ENCODE measurements at regions not wholly inside any gene's neighbourhood (a gene's known extent, or its start where the extent isn't known, plus 50 kb on each side); places are given as distances from the start of the nearest gene placed in this dataset.

DNA sequence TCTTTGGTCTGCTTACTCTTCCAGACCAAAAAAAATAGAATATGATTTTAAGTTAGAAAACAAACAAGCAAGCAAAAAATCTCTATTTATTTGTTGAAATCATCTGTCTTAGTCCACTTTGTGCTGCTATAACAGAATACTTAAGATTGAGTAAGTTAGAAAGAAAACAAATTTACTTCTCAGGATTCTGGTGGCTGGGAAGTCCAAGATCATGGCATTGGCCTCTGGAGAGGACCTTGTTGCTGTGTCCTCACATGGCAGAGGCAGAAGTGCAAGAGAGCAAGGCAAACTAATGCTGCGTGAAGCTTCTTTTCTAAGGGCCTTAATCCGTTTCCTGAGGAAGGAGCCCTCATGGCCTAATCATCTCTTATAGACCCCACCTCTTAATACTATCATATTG lies 156.2 kb downstream of the SPP2 start:
- Mint-ChIP-seq H3K27ac (no peak overlapping the region), H3K36me3 (peaks cover 11% of the 10 kb centered on the region), H3K4me3 (no peak overlapping the region), H3K4me1 (no peaks in the 10 kb centered on the region), H3K9me3 (peaks cover 0 to 2% of the 10 kb centered on the region in 2 donors), H3K27me3 (ENCODE audit: low read depth in 2 of 2) (peaks cover 0 to 5% of the 10 kb centered on the region in 2 donors)
- Histone ChIP-seq H3K27me3 (ENCODE audit: control insufficient read depth, insufficient read depth, low read length) (no peaks in the 10 kb centered on the region), H3K36me3 (ENCODE audit: control insufficient read depth, insufficient read depth, low read length) (no peaks in the 10 kb centered on the region), H3K27ac (ENCODE audit: low read length) (no peak overlapping the region), H3K4me3 (ENCODE audit: low read length) (no peak overlapping the region), H3K4me1 (ENCODE audit: control insufficient read depth, insufficient read depth, low read length) (no peaks in the 10 kb centered on the region), H3K9me3 (ENCODE audit: control insufficient read depth, insufficient read depth, low read length) (peaks cover 14% of the 10 kb centered on the region)
- ATAC-seq (no peak), DNase-seq (no peak)
- intact Hi-C loops (cut with micrococcal nuclease): no loop called here
- WGBS (ENCODE audit: insufficient coverage): 100% methylated on average over 1 of the region's 2 CpGs
- TF ChIP-seq, protein P1, sequence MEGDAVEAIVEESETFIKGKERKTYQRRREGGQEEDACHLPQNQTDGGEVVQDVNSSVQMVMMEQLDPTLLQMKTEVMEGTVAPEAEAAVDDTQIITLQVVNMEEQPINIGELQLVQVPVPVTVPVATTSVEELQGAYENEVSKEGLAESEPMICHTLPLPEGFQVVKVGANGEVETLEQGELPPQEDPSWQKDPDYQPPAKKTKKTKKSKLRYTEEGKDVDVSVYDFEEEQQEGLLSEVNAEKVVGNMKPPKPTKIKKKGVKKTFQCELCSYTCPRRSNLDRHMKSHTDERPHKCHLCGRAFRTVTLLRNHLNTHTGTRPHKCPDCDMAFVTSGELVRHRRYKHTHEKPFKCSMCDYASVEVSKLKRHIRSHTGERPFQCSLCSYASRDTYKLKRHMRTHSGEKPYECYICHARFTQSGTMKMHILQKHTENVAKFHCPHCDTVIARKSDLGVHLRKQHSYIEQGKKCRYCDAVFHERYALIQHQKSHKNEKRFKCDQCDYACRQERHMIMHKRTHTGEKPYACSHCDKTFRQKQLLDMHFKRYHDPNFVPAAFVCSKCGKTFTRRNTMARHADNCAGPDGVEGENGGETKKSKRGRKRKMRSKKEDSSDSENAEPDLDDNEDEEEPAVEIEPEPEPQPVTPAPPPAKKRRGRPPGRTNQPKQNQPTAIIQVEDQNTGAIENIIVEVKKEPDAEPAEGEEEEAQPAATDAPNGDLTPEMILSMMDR (IDR thresholded peaks at IDR 0.05): no peak

DNA sequence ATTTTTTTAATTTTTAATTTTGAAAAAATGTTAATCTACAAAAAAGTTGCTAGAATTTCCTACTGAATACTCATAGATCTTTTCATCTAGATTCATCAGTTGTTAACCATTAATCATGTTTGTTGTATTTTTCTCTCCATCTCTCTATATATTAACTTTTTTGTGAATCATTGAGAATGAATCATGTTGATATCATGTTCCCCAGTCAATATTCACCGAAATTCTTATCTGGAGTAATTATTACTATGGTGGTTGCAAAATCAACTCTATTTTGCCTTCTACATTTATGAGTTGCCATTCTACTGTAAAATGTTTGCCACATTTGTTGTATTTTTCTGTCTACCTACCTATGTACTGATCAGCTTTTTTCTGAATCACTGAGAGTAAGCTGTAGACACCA lies 154.0 kb downstream of the SPP2 start:
- ATAC-seq: no peak
- Histone ChIP-seq H3K27ac (ENCODE audit: low read length) (no peak overlapping the region), H3K4me1 (ENCODE audit: control insufficient read depth, insufficient read depth, low read length) (no peaks in the 10 kb centered on the region), H3K9me3 (ENCODE audit: control insufficient read depth, insufficient read depth, low read length) (peaks cover 14% of the 10 kb centered on the region), H3K36me3 (ENCODE audit: control insufficient read depth, insufficient read depth, low read length) (no peaks in the 10 kb centered on the region), H3K27me3 (ENCODE audit: control insufficient read depth, insufficient read depth, low read length) (no peaks in the 10 kb centered on the region), H3K4me3 (ENCODE audit: low read length) (no peak overlapping the region)
- Mint-ChIP-seq H3K4me3 (no peak overlapping the region), H3K27ac (no peak overlapping the region), H3K9me3 (peaks cover 0 to 2% of the 10 kb centered on the region in 2 donors), H3K36me3 (peaks cover 11% of the 10 kb centered on the region), H3K4me1 (peaks cover 0 to 4% of the 10 kb centered on the region in 2 donors), H3K27me3 (ENCODE audit: low read depth in 2 of 2) (no peaks in the 10 kb centered on the region)
- intact Hi-C loops (cut with micrococcal nuclease): no loop called here
- no CpG with 5 or more reads among the region's 1 CpG for WGBS (ENCODE audit: insufficient coverage)
- no peak for DNase-seq
- TF ChIP-seq, protein P1 (IDR thresholded peaks at IDR 0.05): no peak

DNA sequence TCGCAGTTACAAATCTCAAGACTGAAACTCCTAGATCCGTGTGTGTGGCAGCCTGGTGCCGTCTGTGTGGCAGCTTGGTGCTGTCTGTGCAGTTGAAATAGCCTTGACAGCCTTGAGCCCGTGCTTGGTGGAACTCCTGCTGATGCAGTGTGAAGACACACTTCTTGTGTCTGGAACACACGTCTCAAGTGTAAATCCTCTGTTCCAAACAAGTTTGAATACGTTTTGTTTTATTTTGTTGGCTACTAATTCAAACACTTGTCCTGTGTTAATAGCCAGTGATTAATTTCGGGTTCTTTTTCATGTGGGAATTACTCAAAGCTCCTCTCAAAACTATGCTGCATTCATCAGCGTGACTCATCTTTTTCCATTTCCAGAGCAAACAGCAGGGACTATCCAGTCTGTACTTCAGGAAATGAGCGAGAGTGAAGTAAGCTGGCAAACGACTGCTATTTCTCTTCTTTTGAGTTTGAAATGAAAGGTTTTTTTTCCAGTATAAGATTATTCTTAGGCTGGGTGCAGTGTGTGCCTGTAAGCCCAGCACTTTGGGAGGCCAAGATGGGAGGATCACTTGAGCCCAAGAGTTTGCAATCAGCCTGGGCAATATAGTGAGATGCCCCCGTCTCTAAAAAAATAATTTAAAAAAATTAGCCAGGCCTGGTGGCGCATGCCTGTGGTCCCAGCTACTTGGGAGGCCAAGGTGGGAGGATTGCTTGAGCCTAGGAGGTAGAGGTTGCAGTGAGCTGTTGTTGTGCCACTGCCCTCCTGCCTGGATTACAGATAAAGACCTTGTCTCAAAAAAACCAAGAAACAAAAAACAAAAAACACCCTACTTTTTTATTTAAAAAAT lies 152.9 kb downstream of the SPP2 start:
- Histone ChIP-seq H3K4me1 (ENCODE audit: control insufficient read depth, insufficient read depth, low read length) (peaks cover 4% of the 10 kb centered on the region), H3K27me3 (ENCODE audit: control insufficient read depth, insufficient read depth, low read length) (no peaks in the 10 kb centered on the region), H3K27ac (ENCODE audit: low read length) (no peak overlapping the region), H3K4me3 (ENCODE audit: low read length) (no peak overlapping the region), H3K9me3 (ENCODE audit: control insufficient read depth, insufficient read depth, low read length) (peaks cover 14% of the 10 kb centered on the region), H3K36me3 (ENCODE audit: control insufficient read depth, insufficient read depth, low read length) (no peaks in the 10 kb centered on the region)
- Mint-ChIP-seq H3K4me1 (peaks cover 0 to 10% of the 10 kb centered on the region in 2 donors), H3K4me3 (no peak overlapping the region), H3K27me3 (ENCODE audit: low read depth in 2 of 2) (peaks cover 0 to 2% of the 10 kb centered on the region in 2 donors), H3K36me3 (peaks cover 11% of the 10 kb centered on the region), H3K9me3 (peaks cover 0 to 2% of the 10 kb centered on the region in 2 donors), H3K27ac (no peak overlapping the region)
- 92% methylated on average over 12 of the region's 12 CpGs for WGBS (ENCODE audit: insufficient coverage)
- ATAC-seq (no peak), DNase-seq (no peak)
- intact Hi-C loops (cut with micrococcal nuclease): no loop called here
- TF ChIP-seq, protein P1 (IDR thresholded peaks at IDR 0.05): no peak

All from natural killer cell (primary cell).